ENCODE measurements at regions not wholly inside any gene's neighbourhood (a gene's known extent, or its start where the extent isn't known, plus 50 kb on each side); places are given as distances from the start of the nearest gene placed in this dataset.

GRCh38 chr9:79264041-79264440 lies 307.7 kb upstream of the TLE4 start:
- Mint-ChIP-seq H3K27ac (no peak overlapping the region), H3K4me3 (no peak overlapping the region), H3K27me3 (peaks cover 40% of the 10 kb centered on the region), H3K4me1 (ENCODE audit: low read depth) (no peaks in the 10 kb centered on the region), H3K36me3 (ENCODE audit: low read depth) (no peaks in the 10 kb centered on the region), H3K9me3 (peaks cover 9% of the 10 kb centered on the region)

DNA sequence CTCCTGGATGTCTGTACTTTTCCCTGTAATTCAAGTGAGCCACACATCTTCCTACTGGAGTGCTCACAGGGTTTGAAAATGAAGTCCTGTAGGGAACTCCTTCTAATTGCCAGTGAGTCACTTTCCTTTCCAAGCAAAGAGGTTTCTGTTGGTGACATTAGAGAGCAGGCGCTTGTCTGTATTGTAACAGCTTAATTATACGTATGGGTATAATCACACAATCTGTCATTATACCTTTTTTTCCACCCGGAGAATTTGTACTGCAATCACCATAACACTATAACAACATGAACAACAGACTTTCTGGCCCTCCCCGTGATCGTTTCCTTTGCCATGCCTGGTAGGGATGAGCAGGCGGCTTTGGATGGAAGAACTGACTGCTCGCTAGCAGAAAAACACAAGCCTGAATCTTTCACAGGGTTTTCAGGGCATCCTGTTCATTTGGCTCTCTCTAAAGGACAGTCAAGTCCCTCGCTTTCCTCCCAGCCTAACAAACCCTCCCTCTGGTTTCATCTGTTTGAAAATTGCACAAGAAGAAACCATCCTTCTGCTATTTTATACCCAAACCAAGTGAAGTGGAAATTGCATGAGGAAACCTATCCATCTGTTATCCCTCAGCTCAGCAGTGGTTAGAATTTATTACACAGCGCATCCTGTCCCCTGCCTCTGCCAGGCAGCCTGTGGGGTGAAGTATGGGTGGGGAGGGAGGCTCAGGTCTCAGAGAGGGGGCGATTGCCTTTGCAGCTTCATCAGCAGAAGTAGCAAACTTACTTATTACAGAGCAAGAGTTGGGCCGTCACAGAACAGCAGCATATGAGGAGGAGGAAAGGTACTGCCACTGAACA lies 307.0 kb upstream of the TLE4 start:
- H3K27ac Mint-ChIP-seq = no peak overlapping the region
- no peaks in the 10 kb centered on the region for H3K36me3 Mint-ChIP-seq (ENCODE audit: low read depth)
- H3K4me1 Mint-ChIP-seq (ENCODE audit: low read depth) = no peaks in the 10 kb centered on the region
- H3K4me3 Mint-ChIP-seq = no peak overlapping the region
- H3K27me3 Mint-ChIP-seq = peaks cover 39% of the 10 kb centered on the region
- peaks cover 9% of the 10 kb centered on the region for H3K9me3 Mint-ChIP-seq

DNA sequence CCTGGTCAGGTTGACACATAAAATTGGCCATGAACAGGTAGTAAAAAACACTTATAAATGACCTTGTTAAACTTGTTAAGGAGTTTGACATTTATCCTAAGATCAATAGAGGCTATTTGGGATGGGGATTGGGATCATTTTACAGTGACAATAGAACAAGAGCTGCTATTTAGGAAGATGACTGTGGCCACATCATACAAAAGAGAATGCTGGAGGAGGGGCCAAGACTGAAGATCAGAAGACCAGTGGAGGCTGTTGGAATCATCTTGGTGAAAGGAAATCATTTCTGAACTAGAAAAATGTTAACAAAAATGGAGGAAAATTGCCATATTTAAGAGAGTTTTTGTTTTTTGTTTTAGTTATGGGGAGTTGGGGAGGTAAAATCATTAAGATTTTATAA lies 304.8 kb upstream of the TLE4 start:
- Mint-ChIP-seq H3K4me3 (no peak overlapping the region), H3K27me3 (peaks cover 29% of the 10 kb centered on the region), H3K27ac (no peak overlapping the region), H3K36me3 (ENCODE audit: low read depth) (no peaks in the 10 kb centered on the region), H3K9me3 (peaks cover 9% of the 10 kb centered on the region), H3K4me1 (ENCODE audit: low read depth) (no peaks in the 10 kb centered on the region)

DNA sequence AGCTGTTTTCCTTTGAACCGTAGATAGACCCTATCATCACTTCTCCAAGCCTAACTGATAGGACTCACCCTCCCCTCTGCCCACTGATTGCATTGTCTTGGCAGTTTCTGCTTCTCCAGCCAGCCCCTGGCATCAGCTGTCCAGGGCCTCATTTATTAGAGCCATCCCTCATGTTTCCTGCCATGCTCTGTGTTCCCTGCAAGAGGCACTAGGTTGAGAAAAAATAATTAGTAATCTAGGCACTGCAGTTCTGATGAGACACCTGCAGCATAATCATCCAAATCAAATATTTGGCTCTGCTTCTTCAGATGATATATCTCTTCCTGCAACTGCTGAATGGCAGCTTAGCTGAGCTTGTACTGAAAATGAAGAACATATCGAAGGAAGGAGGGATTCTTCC lies 303.0 kb upstream of the TLE4 start:
- no peaks in the 10 kb centered on the region for H3K9me3 Mint-ChIP-seq
- H3K36me3 Mint-ChIP-seq (ENCODE audit: low read depth) = no peaks in the 10 kb centered on the region
- H3K27me3 Mint-ChIP-seq = peaks cover 16% of the 10 kb centered on the region
- no peaks in the 10 kb centered on the region for H3K4me1 Mint-ChIP-seq (ENCODE audit: low read depth)
- H3K4me3 Mint-ChIP-seq = no peak overlapping the region
- H3K27ac Mint-ChIP-seq = no peak overlapping the region

DNA sequence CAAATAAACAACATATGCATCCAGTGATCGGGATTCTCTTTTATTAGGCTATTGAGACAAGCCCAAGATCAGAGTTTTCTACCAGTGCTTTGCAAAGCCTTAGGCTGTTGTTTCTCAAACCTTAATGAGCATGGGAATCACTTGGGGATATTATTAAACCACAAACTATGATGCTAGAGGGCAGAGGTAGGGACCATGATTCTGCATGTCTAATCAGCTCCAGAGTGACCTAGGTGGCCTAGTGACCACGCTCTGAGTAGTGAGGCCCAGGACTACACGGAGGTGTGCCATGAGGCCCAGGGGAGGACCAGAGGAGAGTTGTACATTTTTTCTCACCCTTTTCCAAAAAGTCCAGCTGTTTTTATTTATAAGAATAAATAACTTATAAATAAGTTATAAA lies 298.5 kb upstream of the TLE4 start:
- Mint-ChIP-seq H3K4me1 (ENCODE audit: low read depth) (no peaks in the 10 kb centered on the region), H3K36me3 (ENCODE audit: low read depth) (no peaks in the 10 kb centered on the region), H3K9me3 (no peaks in the 10 kb centered on the region), H3K4me3 (no peak overlapping the region), H3K27ac (no peak overlapping the region), H3K27me3 (no peaks in the 10 kb centered on the region)

DNA sequence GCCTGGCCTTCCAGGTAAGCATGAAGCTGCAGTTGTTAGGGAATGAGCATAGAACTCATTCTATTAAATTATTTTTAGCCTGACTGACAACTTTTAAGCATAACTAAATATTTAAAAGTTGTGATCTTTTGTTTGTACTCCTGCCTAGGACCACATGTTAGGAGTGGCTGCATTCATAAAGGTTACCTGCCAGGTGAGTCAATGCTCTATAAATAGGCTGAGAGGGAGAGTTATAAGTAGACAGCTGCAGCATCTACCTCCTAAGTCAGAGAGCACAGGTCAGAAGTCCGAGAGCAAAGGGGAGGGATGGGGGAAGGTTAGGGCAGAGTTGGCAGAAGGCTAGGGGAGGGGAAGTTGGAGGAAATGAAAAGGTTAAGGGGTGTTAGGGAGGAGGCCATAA lies 292.4 kb upstream of the TLE4 start:
- no peak overlapping the region for H3K27ac Mint-ChIP-seq
- H3K4me1 Mint-ChIP-seq (ENCODE audit: low read depth) = no peaks in the 10 kb centered on the region
- H3K27me3 Mint-ChIP-seq = no peaks in the 10 kb centered on the region
- H3K36me3 Mint-ChIP-seq (ENCODE audit: low read depth) = no peaks in the 10 kb centered on the region
- no peaks in the 10 kb centered on the region for H3K9me3 Mint-ChIP-seq
- H3K4me3 Mint-ChIP-seq = no peak overlapping the region

- H3K27me3 Mint-ChIP-seq = no peaks in the 10 kb centered on the region
- no peaks in the 10 kb centered on the region for H3K9me3 Mint-ChIP-seq
- H3K4me3 Mint-ChIP-seq = no peak overlapping the region
- no peaks in the 10 kb centered on the region for H3K4me1 Mint-ChIP-seq (ENCODE audit: low read depth)
- H3K27ac Mint-ChIP-seq = no peak overlapping the region
- H3K36me3 Mint-ChIP-seq (ENCODE audit: low read depth) = no peaks in the 10 kb centered on the region
Measured at GRCh38 chr9:79280691-79281090, 291.1 kb upstream of the TLE4 start.

DNA sequence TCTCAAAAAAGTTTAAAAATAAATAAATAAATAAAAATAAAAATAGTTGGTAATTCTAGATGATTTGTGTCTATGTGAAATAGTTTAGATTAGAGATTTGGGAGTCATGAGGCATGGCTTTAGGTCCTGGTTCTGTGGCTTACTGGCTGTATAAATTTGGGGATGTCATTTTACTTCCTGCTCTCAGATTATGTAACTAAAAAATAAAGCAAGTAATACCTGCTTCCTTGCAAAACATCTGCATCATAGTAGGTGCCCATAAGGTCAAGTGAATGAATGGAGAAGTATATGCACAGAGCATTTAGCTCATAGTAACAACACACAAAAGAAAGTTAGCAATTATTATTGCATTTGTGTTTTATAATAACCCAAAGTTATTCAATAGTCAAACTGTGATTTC lies 287.7 kb upstream of the TLE4 start:
- Mint-ChIP-seq H3K27me3 (no peaks in the 10 kb centered on the region), H3K4me3 (no peak overlapping the region), H3K36me3 (ENCODE audit: low read depth) (no peaks in the 10 kb centered on the region), H3K9me3 (no peaks in the 10 kb centered on the region), H3K27ac (no peak overlapping the region), H3K4me1 (ENCODE audit: low read depth) (no peaks in the 10 kb centered on the region)

DNA sequence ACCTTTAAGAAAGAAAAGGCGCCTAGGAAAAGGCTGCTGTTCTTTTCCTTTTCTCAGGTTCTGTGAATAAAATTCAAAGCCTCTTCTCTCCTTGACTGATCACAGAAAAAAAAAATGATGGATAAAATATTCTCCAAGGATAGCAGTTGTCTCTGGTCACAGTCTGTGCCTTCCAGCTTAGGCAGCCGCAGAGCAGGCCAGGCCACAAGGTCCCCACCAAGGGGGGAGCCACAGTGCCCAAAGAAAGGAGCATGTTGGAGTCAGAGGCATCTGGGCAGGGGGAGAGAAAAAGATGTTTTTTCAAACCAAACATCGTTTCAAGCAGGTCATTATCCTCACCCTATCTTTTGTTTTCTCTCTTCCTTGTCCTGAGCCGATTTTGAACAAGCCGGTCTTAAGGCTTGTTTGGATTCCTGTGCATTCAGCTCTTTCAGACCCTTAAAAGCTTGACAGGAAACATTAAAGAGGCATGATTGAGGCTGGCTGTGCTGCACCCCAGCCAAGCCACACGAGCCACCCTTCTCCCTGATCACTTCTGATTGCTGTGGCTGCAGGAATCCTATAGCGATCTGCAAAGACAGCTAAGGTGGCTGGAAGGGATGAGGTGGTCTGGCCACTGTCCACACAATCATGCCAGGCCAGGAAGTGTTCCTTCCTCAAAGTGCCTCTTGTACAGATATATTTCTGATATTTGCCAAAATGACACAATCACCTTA lies 284.6 kb upstream of the TLE4 start:
- H3K4me3 Mint-ChIP-seq = no peak overlapping the region

DNA sequence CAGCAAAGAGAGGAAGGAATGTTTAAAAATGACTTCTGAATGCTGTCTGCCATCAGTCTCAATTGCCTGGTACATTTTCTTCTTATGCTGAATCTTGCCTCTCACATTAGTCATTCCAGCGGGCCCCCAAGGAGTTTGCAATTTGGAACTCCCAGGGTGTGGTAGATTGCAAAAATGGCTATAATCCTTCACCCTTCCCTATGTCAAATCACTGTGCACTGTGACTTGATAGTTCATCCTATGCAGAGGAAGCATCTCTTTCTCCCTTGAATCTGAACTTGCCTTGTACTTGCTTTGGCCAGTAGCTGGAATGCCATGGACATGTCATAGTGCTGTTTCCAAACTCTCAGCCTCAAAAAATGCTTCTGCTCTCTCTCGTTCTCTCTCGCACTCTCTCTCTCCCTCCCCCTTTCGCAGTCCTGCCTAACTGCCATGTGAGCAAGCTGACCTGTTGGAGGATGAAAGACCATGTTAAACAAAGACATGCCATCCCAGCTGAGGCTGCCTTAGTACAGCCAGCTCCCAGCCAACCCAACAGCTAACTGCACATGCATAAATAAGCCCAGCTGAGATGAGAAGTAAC lies 284.0 kb upstream of the TLE4 start:
- no peaks in the 10 kb centered on the region for H3K9me3 Mint-ChIP-seq
- H3K27me3 Mint-ChIP-seq = no peaks in the 10 kb centered on the region
- H3K4me3 Mint-ChIP-seq = no peak overlapping the region
- no peak overlapping the region for H3K27ac Mint-ChIP-seq
- H3K36me3 Mint-ChIP-seq (ENCODE audit: low read depth) = no peaks in the 10 kb centered on the region
- no peaks in the 10 kb centered on the region for H3K4me1 Mint-ChIP-seq (ENCODE audit: low read depth)

More for the DNA sequence above, 284.6 kb upstream of the TLE4 start:
- H3K9me3 Mint-ChIP-seq = no peaks in the 10 kb centered on the region
- H3K36me3 Mint-ChIP-seq (ENCODE audit: low read depth) = no peaks in the 10 kb centered on the region
- no peak overlapping the region for H3K27ac Mint-ChIP-seq
- no peaks in the 10 kb centered on the region for H3K4me1 Mint-ChIP-seq (ENCODE audit: low read depth)
- no peaks in the 10 kb centered on the region for H3K27me3 Mint-ChIP-seq

DNA sequence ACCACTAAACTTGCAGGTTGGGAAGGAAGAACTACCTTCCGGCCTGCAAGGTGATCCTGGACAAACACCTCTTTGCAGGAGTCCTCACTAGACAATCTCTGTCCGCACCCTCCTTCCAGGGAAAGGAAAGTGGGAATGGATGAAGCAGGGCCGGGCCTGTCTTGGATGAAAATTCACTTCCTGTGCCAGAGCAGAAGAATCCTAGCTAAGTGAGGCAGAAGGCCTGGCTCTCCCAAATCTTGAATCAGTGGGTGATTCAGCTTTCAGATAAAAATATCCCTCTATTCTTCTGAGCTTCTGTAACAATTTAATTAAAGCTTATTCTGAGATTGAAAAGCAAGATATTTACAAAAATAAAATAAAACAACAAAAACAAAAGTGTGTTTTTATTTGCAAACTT lies 281.9 kb upstream of the TLE4 start:
- H3K27me3 Mint-ChIP-seq = no peaks in the 10 kb centered on the region
- no peaks in the 10 kb centered on the region for H3K4me1 Mint-ChIP-seq (ENCODE audit: low read depth)
- no peaks in the 10 kb centered on the region for H3K9me3 Mint-ChIP-seq
- no peak overlapping the region for H3K27ac Mint-ChIP-seq
- H3K4me3 Mint-ChIP-seq = no peak overlapping the region
- H3K36me3 Mint-ChIP-seq (ENCODE audit: low read depth) = no peaks in the 10 kb centered on the region

DNA sequence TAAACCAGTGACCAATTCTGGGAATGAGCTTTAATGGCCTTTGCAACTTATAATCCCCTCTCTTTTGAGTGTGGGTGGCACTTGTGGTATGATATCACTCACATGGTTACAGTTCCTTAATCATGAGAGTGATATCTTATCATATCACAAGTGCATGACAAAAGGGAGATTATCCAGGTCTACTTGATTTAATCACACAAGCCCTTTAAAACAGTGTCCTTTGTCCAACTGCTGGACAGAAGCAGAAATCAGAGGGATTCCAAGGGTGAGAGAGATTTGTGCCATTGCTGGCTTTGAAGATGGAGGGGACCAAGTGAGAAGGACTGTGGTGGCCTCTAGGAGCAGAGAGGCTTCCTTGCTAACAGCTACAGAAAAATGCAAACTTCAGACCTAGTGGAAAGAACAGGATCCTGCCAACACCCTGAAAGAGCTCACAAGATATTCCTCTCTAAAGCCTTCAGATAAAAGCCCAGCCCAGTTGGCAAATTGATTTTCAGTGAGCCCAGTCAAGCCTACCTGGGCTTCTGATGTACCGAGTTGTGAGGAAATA lies 279.0 kb upstream of the TLE4 start:
- Mint-ChIP-seq H3K27me3 (no peaks in the 10 kb centered on the region), H3K4me3 (no peak overlapping the region), H3K36me3 (ENCODE audit: low read depth) (no peaks in the 10 kb centered on the region), H3K9me3 (no peaks in the 10 kb centered on the region), H3K4me1 (ENCODE audit: low read depth) (no peaks in the 10 kb centered on the region), H3K27ac (no peak overlapping the region)

- H3K36me3 Mint-ChIP-seq (ENCODE audit: low read depth) = no peaks in the 10 kb centered on the region
- H3K4me3 Mint-ChIP-seq = no peak overlapping the region
- H3K4me1 Mint-ChIP-seq (ENCODE audit: low read depth) = no peaks in the 10 kb centered on the region
- H3K27ac Mint-ChIP-seq = no peak overlapping the region
- no peaks in the 10 kb centered on the region for H3K9me3 Mint-ChIP-seq
- H3K27me3 Mint-ChIP-seq = peaks cover 7% of the 10 kb centered on the region
Measured at GRCh38 chr9:79300068-79300467, 271.7 kb upstream of the TLE4 start.

DNA sequence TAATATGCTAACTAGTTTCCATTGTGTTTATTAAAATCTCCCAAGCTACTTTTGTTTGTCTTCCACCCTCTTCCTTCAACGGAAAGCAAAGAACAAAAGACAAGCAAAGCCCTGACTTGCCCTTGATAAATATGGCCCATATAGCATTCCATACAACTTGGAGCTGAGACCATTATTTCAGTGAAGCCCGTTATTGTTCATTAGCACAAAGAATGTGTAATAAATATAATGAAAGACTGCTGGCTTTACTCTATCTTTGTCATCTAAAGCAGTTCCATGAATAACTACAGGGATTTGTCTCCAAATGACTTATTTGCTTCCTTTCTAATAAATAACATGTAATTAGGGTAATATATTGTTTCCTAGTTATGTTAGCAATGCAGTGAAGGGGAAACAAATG lies 270.7 kb upstream of the TLE4 start:
- H3K4me1 Mint-ChIP-seq (ENCODE audit: low read depth) = no peaks in the 10 kb centered on the region
- H3K9me3 Mint-ChIP-seq = no peaks in the 10 kb centered on the region
- H3K4me3 Mint-ChIP-seq = no peak overlapping the region
- peaks cover 7% of the 10 kb centered on the region for H3K27me3 Mint-ChIP-seq
- H3K27ac Mint-ChIP-seq = no peak overlapping the region
- no peaks in the 10 kb centered on the region for H3K36me3 Mint-ChIP-seq (ENCODE audit: low read depth)

Measured in stimulated activated naive CD8-positive, alpha-beta T cell treated with anti-CD3 and anti-CD28 coated beads, Interleukin-15, Interleukin-2, amounts not matched to agents 100 ng/mL and 50 ng/mL, for 24 hours (primary cell).